K562 (cell line): ENCODE measurements at regions not wholly inside any gene's neighbourhood (a gene's known extent, or its start where the extent isn't known, plus 50 kb on each side); places are given as distances from the start of the nearest gene placed in this dataset. TPM values are rescaled to one million over a fixed set of nuclear protein-coding genes. Genes with fewer than 3 reads are reported as not detected.

ENCODE experiments used
- ATAC-seq: fragments of 200-7000 bp; cut with Tn5 transposase; 3 replicates; pipeline ENCODE4 v1.9.1; 2020; ENCODE audit warnings: moderate library complexity
- BruUV-seq: library from RNA; stranded (reverse); fragments of 400-500 nt; replicated peaks from 2 replicates; lab custom pipeline; 2021; lab: Mats Ljungman, UMichigan
- CTCF ChIA-PET: fragments of 300-600 bp; formaldehyde crosslinking; extraction: SDS; loops from one replicate; lab custom pipeline; 2021; ENCODE audit warnings: low intra/inter-chr PET ratio; lab: Yijun Ruan, JAX
- POLR2A ChIA-PET: fragments of 300-600, 350-650 bp; sonication (Branson Sonifier 250); formaldehyde crosslinking; extraction: SDS; loops from one replicate; lab custom pipeline; 2021; ENCODE audit warnings: antibody characterized with exemption, inconsistent platforms; lab: Yijun Ruan, JAX
- DNase-seq, 4 experiments: peaks; one replicate each; pipeline versions ENCODE4 v3.0.0 to v3.0.0-alpha.2; 2011 to 2018; ENCODE audit warnings: low spot score in 3 of 4, mixed read lengths in 3 of 4; ENCODE audit errors: extremely low read depth in 1 of 4
- FAIRE-seq: peaks from 2 replicates; lab custom pipeline; 2011; peaks lifted over from hg19 to GRCh38; lab: Jason Lieb, UNC
- H2AFZ ChIP-seq: 2 replicates; pipeline ENCODE4 v1.6.0; 2011; ENCODE audit warnings: low read depth, low read length, control low read depth, inconsistent platforms
- H3K27ac ChIP-seq: fragments of 200-600 bp; 3 replicates; pipeline ENCODE4 v1.8.0; 2011; ENCODE audit warnings: low read depth, mild to moderate bottlenecking, control low read depth, inconsistent platforms, low read length, moderate library complexity, mixed read lengths; ENCODE audit errors: extremely low read depth
- H3K27me3 ChIP-seq, 2 experiments: fragments of 300-600 bp in 1 of 2; 2 replicates in 1 of 2; 3 replicates in 1 of 2; pipeline versions ENCODE4 v1.6.0 to v1.8.0; 2011; ENCODE audit warnings: inconsistent platforms in 2 of 2, low read length in 2 of 2, mild to moderate bottlenecking in 1 of 2, mixed read lengths in 1 of 2, moderate library complexity in 1 of 2; ENCODE audit not compliant: control insufficient read depth in 2 of 2, insufficient read depth in 2 of 2
- H3K36me3 ChIP-seq: fragments of 300-600 bp; 3 replicates; pipeline ENCODE4 v1.8.0; 2011; ENCODE audit warnings: mild to moderate bottlenecking, low read length, inconsistent platforms; ENCODE audit not compliant: control insufficient read depth, insufficient read depth
- H3K4me1 ChIP-seq, 2 experiments: fragments of 200-600 bp in 1 of 2; replicated peaks in 1 of 2; 2 replicates in 1 of 2; 3 replicates in 1 of 2; pipeline versions ENCODE4 v1.5.1 to v1.8.0; 2011; ENCODE audit warnings: inconsistent platforms in 2 of 2, low read length in 2 of 2, mild to moderate bottlenecking in 1 of 2, mixed read lengths in 1 of 2, moderate library complexity in 1 of 2; ENCODE audit not compliant: control insufficient read depth in 2 of 2, insufficient read depth in 2 of 2
- H3K4me2 ChIP-seq: 2 replicates; pipeline ENCODE4 v1.6.1; 2011; ENCODE audit warnings: low read length, control low read depth, inconsistent platforms, mixed read lengths; ENCODE audit not compliant: insufficient read depth
- H3K4me3 ChIP-seq: fragments of 200-600 bp; sonication (generic), shearing (Covaris generic); 2 replicates; pipeline ENCODE4 v1.5.1; 2016; ENCODE audit warnings: control low read depth, inconsistent platforms
- H3K79me2 ChIP-seq: fragments of 200-600 bp; 3 replicates; pipeline ENCODE4 v1.8.0; 2011; ENCODE audit warnings: low read length, inconsistent platforms; ENCODE audit not compliant: control insufficient read depth, insufficient read depth
- H3K9ac ChIP-seq, 2 experiments: 2 replicates each; pipeline versions ENCODE4 v1.6.0 to v1.6.1; 2011; ENCODE audit warnings: low read depth in 2 of 2, low read length in 2 of 2, control low read depth in 1 of 2, inconsistent platforms in 1 of 2, mild to moderate bottlenecking in 1 of 2, mixed read lengths in 1 of 2; ENCODE audit not compliant: insufficient read depth in 1 of 2
- H3K9me1 ChIP-seq: one replicate; pipeline ENCODE4 v1.6.0; 2011; ENCODE audit warnings: inconsistent platforms, mild to moderate bottlenecking, low read length, moderate library complexity; ENCODE audit not compliant: control insufficient read depth, insufficient read depth
- H3K9me3 ChIP-seq: replicated peaks from 2 replicates; pipeline ENCODE4 v1.5.1; 2011; ENCODE audit warnings: low read depth, low read length, inconsistent platforms; ENCODE audit not compliant: control insufficient read depth, insufficient read depth
- H4K20me1 ChIP-seq: replicated peaks from 2 replicates; pipeline ENCODE4 v1.6.1; 2011; ENCODE audit warnings: low read length, inconsistent platforms, mixed read lengths; ENCODE audit not compliant: control insufficient read depth, insufficient read depth
- RCOR1 ChIP-seq, 2 experiments: IDR thresholded peaks; 2 replicates each; pipeline ENCODE4 v1.6.1; 2012; ENCODE audit warnings: low read depth in 2 of 2, low read length in 2 of 2, borderline replicate concordance in 1 of 2, improper control_type of control experiment in 1 of 2
- WGBS: fragments of 100-300 bp; shearing (Covaris generic); methylation state at CpG from one replicate; pipeline ENCODE4 v1.1.6; 2016; ENCODE audit warnings: low coverage, mixed read lengths; ENCODE audit not compliant: insufficient coverage; ENCODE audit errors: missing lambda C conversion rate; 5-methylcytosine and 5-hydroxymethylcytosine counted together
- in situ Hi-C: fragments of 300-500 bp; cut with MboI; formaldehyde crosslinking; loops from 4 replicates; pipeline ENCODE4 v1.15.0; 2018; ENCODE audit warnings: inconsistent platforms, mixed read lengths
- intact Hi-C: fragments of 100-400 bp; cut with micrococcal nuclease; formaldehyde crosslinking; loops from 2 replicates; pipeline ENCODE4 v1.14.2; 2022
- small RNA-seq: library from RNA; depleted of rRNA; stranded (forward); fragments of <200 nt; gene quantifications from one replicate; pipeline ENCODE3, GENCODE V24; 2014

DNA sequence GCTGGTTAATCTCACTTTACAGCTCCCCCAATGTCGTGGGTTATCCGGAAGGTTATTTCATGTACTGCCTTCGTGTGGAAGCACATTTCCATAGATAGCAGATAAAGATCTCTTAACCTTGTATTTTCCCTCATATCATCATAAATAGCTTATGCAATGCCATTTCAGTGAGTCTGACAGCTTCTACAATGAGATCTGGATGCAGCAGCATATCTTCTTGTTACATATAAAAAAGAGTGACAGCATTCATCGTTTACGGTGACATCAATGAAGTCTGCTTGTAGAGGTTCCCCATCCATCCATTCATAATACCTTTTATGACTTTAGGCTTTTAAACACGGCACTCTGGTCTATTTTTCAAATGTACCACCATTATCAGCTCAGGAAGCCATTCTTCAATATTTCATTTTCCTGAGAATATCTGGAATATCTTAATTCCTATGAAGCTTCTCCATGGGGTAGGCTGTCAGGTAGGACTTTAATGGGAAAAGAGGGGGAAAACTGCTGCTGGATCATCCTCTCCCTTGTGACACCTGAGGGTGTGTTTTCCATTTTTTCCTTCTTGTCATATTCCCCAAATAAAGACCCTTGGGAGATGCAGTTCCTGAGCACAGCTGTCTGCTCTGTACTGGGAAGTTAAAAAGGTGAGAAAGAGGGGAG lies 51.9 kb upstream of the CTBP2 start:
- H3K9ac ChIP-seq, result no peak overlapping the region
- no peaks in the 10 kb centered on the region; the same call in 1 of the 2 replicates for H4K20me1 ChIP-seq
- H2AFZ ChIP-seq, result no peak overlapping the region
- H3K27me3 ChIP-seq, result peaks cover 15 to 42% of the 10 kb centered on the region in 2 experiments; a peak in 4 of 5 replicates
- BruUV-seq, result no TSS peak
- H3K9me3 ChIP-seq, result no peaks in the 10 kb centered on the region
- H3K4me3 ChIP-seq, result no peak overlapping the region
- ATAC-seq, result no peak
- H3K4me2 ChIP-seq, result no peak overlapping the region
- no peak overlapping the region for H3K27ac ChIP-seq
- no peaks in the 10 kb centered on the region for H3K36me3 ChIP-seq
- 2% methylated on average over 6 of the region's 6 CpGs for WGBS
- ChIA-PET POLR2A (interaction anchor here (0.7 to 1.1 kb wide), 2 partner anchors 11 to 117 kb away, joined by 3 read pairs; no protein-coding TSS in a partner anchor), CTCF (no interaction called here)
- no peaks in the 10 kb centered on the region for H3K9me1 ChIP-seq
- in situ Hi-C loops, result no loop called here
- no peaks in the 10 kb centered on the region for H3K4me1 ChIP-seq
- intact Hi-C loops, result no loop called here
- no peak for TF ChIP-seq RCOR1 (IDR thresholded peaks at IDR 0.05; ENCODE audit: borderline replicate concordance in 1 of 2, low read depth in 2 of 2, low read length in 2 of 2)
- DNase-seq, result no peak
- no peaks in the 10 kb centered on the region for H3K79me2 ChIP-seq
- FAIRE-seq, result no peak

Small RNA genes in the stretch of these regions (small RNA-seq; reads per million reads assigned to genes)
- not detected for gene RPS27P18
